Stimulated activated CD8-positive, alpha-beta memory T cell treated with anti-CD3 and anti-CD28 coated beads, Interleukin-2, amount 100 ng/mL, for 1 hour (primary cell): ENCODE measurements at regions not wholly inside any gene's neighbourhood (a gene's known extent, or its start where the extent isn't known, plus 50 kb on each side); places are given as distances from the start of the nearest gene placed in this dataset.
"Not testable (repeated sequence)": the region's sequence is repeated elsewhere in the genome, so short reads cannot be mapped to it uniquely, and the experiment has no call there.

ENCODE experiments used
- DNase-seq, 2 donors: peaks; one replicate each; pipeline ENCODE4 v3.0.0-alpha.2; 2020; ENCODE audit warnings: low read depth in 2 of 2

DNA sequence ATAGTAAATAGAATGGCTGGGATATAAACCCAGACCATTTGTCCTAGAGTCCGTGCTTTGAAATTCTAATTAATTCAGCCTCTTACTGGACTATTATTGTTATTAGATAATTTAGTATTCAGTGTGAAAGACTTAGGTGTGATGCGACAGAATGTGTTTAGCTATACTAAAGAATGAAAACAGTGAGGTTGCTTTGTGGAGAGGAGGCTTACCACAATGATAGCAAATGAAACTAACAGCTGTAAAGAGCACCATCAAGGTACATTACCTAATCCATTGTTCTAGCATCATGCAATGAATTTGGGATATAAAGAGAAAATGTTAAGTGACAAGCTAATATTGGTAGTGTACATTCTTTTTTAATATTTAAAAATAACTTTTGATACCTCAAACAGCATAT, 911.1 kb downstream of the KCNT2 start:
- no peak for DNase-seq

GRCh38 chr1:195686764-195687163, 921.5 kb downstream of the KCNT2 start:
- no peak for DNase-seq

DNA sequence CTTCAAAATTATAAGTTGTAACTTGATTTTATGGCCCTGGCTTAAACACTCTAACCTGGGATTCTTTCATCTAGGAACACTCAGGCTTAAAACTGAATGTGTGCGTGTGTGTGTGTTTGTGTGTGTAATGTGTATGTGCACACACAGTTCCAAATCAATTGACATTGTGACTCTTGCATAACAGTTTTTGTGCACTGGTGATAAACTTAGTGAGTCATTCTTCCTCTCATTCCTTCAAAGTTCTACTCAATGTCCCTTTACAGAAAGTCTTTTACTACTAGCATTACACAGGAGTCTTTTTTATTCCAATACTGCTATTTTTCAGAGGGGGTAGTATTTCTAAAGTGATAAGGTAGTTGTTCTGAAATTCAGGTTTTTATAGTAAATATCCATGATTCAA, 943.6 kb downstream of the KCNT2 start:
- DNase-seq = no peak

DNA sequence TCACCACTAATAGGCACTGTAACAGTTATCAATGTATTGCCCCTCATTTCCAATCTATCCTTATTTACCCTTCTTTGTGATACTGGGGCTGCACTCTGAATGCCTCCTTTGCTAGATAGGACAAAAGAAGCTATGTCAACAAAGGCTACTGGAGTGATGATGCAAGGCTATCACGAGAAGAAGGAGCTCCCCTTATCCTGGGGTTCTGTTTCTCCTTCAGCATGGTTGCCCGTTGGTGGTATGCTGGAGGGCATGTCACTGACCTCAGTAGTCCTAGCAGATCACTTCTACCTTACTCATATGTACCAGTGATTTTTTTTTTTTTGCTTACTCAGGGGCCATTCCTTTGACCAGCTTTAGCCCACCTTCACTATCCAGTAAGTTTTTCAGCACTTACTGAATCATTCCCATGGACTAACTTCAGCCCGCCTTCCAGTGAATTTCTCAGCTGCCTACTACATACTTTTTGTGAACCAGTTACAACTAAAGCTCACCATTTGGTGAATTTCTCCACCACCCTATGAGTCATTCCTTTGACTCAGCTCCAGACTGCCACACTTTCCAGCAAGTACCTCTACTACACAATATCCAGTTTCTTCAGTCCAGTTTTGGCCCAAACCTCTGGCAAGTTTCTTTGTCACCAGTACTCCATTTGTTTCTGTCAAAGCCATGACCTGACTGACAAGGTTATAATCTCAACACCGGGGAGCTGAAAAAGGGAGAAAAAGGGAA, 944.5 kb downstream of the KCNT2 start:
- DNase-seq = no peak

DNA sequence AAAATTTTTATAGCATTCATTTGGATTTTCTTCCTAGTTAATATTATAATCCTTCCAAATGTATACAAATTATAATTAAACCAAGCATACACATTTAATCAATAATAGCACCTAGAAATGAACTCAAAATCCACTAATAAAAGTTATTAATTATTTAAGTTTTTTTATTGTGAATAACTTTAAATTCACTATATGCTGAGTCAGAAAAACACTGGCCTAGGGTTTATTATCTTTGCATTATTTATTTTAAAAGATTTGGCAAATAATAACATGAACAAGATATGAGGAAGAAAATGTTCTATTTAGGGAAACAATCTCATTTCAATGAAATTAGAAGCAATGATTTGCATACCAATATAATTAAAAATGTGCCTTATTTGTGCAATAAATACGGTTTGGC, 951.5 kb downstream of the KCNT2 start:
- no peak for DNase-seq

DNA sequence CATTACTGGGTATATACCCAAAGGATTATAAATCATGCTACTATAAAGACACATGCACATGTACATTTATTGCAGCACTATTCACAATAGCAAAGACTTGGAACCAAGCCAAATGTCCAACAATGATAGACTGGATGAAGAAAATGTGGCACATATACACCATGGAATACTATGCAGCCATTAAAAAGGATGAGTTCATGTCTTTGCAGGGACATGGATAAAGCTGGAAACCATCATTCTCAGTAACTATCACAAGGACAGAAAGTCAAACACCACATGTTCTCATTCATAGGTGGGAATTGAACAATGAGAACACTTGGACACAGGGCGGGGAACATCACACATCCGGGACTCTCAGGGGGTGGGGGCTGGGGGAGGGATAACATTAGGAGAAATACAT, 959.4 kb downstream of the KCNT2 start:
- not testable (repeated sequence) for DNase-seq

DNA sequence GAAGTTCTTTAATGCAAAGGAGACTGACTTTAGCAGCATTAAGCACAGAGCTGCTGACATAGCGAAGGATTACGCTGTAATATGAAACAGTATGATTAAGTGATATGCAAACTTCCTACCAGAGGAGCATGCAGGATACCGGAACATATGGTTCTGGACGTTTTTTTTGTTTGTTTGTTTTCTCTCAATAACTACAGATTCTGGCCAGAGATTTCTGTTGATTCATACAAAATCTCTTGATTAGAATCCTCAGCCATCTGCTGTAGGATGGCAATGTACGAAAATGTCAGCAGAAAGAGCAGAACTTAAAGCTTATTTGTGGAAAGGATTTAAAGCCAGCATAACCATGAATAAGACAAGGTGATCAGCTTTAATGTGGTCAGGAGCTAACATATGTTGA, 970.7 kb downstream of the KCNT2 start:
- no peak for DNase-seq

DNA sequence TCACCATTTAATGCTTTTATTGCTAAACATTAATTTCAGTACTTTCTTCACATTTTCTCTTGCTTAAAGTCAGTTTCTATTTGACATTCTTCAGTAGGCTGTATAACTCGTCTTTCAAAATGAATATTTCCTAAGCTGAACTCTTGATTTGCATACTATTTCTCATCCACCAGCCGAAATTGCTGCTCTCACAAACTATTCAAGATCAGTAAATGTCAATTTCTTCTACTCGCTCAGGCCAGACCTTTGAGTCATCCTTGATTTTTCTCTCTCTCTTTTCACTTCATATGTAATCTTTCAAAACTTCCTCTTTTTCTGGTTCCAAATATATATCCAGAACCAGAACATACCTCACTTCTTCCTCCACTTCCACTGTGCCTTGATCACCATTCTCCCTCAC, 990.0 kb downstream of the KCNT2 start:
- no peak for DNase-seq

GRCh38 chr1:195617106-195617505, 991.1 kb downstream of the KCNT2 start:
- no peak for DNase-seq

DNA sequence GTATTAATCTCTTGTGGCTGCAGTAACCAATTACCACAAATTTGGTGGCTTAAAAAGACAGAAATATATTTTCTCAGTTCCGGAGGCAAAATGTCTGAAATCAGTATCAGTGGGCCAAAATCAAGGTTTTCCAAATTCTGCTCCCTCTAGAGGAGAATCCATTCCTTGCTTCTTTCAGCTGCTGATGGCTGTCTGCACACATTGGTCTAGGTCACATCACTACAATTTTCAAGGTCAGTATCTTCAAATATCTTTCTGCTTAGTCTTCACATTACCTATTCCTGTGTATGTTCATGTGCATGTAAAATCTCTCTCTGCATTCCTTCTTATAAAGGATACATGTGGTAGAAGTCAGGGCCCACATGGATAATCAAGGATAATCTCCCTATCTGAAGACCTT, 999.4 kb downstream of the KCNT2 start:
- DNase-seq = no peak

GRCh38 chr1:195606483-195606882, 1001.8 kb downstream of the KCNT2 start:
- no peak for DNase-seq

DNA sequence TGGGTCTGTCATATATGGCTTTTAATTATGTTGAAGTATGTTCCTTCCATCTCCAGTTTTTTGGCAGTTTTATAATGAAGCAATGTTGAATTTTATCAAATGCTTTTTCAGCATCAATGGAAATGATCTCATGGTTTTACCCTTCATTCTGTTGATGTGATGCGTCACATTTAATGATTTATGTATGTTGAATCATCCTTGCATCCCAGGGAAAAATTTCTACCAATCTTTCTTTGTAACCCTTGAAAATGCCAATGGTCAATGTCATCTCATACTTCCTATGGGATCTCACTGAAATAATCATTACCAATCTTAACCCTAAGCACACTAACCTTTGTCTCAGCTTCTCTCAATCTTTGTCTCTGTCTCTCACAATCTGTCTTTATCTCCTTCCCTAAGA, 1004.0 kb downstream of the KCNT2 start:
- no peak for DNase-seq

- no peak for DNase-seq
These were observed 1010.3 kb downstream of the KCNT2 start for GRCh38 chr1:195597891-195598290.

GRCh38 chr1:195594773-195595172, 1013.5 kb downstream of the KCNT2 start:
- DNase-seq = no peak

- DNase-seq = no peak
These were observed 1013.9 kb downstream of the KCNT2 start for GRCh38 chr1:195594322-195594721.

- no peak for DNase-seq
These were observed 1016.1 kb downstream of the KCNT2 start for GRCh38 chr1:195591917-195592672.

- no peak for DNase-seq
These were observed 1017.6 kb downstream of the KCNT2 start for GRCh38 chr1:195590649-195591048.

DNA sequence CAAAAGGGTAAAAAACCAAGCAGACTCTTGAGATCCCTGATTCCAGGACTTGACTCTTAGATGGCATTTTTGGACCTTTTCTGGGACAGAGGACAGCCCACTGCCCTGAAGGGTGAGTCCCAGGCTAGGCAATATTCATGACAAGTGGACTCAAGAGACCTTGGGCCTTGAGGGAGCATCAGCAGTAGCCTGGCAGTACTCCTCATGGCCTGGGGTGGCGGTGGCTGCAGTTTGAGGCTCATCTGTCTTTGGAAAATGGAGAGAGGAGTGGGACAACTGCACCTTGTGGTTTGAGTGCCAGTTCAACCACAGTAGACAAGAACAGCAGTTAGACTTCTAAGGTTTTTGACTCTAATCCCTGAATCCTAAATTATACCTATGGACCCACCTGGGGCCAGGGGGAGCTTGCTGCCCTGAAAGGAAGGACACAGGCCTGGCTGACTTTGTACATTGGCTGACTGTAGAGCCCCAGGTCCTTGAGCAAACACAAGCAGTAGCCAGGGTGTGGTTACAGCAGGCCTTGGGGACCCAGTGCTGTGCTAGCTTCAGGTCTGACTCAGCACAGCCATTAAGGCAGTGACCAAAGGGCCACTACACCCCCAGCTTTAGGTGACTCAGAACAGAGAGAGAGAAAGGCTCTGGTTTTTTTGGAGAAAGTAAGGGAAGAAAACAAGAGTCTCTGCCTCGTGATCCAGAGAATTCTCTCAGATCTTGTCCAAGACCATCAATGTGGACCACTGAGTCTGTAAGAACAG, 1023.2 kb downstream of the KCNT2 start:
- no peak for DNase-seq

- DNase-seq = no peak
These were observed 1027.3 kb downstream of the KCNT2 start for GRCh38 chr1:195580988-195581387.

DNA sequence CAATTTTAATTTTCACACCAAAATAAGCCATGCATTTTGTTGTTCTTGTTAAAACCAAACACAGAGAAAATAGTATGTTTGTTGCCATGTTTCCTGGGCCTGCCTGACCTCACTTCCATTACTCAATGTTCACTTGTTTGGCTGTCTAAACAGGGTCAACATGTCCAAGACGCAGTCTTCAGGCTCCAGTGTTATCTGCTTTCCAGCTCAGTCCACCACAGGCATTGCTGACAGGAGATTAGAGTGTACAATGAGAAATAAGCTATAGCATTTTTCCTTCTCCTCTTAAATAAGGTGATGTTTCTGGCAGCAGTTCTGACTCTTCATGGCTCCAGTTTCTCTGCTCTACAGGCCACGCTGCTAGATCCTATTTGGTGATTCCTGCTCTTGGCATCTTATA, 1030.5 kb downstream of the KCNT2 start:
- no peak for DNase-seq

- DNase-seq = no peak
These were observed 1031.6 kb downstream of the KCNT2 start for GRCh38 chr1:195576641-195577040.

- no peak for DNase-seq
These were observed 1033.7 kb downstream of the KCNT2 start for GRCh38 chr1:195574511-195574910.

DNA sequence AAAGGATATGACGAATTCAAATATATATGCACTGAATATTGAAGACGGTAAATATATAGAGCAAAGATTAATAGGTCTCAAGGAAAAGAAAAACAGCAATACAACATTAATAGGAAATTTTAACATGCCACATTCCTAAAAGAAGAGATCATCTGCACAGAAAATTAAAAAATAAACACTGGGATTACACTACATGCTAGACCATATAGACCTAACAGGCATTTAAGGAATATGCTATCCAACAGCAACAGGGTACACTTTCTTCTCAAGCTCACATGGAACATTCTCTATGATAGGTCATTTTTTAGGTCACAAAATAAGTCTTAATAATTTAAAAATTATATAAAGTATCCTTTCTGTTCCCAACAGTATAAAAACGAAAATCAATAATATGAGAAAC, 1038.3 kb downstream of the KCNT2 start:
- no peak for DNase-seq
